Panc1 (cell line): ENCODE measurements at regions not wholly inside any gene's neighbourhood (a gene's known extent, or its start where the extent isn't known, plus 50 kb on each side); places are given as distances from the start of the nearest gene placed in this dataset.

Experiments
- CTCF ChIP-seq: fragments of 450-650 bp; IDR thresholded peaks from 2 replicates; pipeline ENCODE4 v1.5.1; 2017; ENCODE audit warnings: mild to moderate bottlenecking
- POLR2AphosphoS5 ChIP-seq: IDR thresholded peaks from 2 replicates; pipeline ENCODE4 v1.6.1; 2012; ENCODE audit warnings: mild to moderate bottlenecking, low read depth, low read length, moderate library complexity
- SIN3A ChIP-seq: IDR thresholded peaks from 2 replicates; pipeline ENCODE4 v1.6.1; 2012; ENCODE audit warnings: low read depth, mild to moderate bottlenecking, low read length, moderate library complexity, borderline replicate concordance; ENCODE audit not compliant: insufficient read depth
- TCF7L2 ChIP-seq: IDR thresholded peaks from 2 replicates; pipeline ENCODE4 v1.6.1; 2011; ENCODE audit warnings: mild to moderate bottlenecking, low read depth, low read length, inconsistent platforms
- TF ChIP-seq, protein P1 (sequence below), 2 experiments: IDR thresholded peaks; 2 replicates each; pipeline ENCODE4 v1.6.1; 2011 to 2012; ENCODE audit warnings: low read depth in 2 of 2, control low read depth in 1 of 2, low read length in 1 of 2, mild to moderate bottlenecking in 1 of 2, moderate library complexity in 1 of 2; ENCODE audit not compliant: insufficient read depth in 1 of 2

- TF ChIP-seq POLR2AphosphoS5 (no peak), CTCF (no peak), SIN3A (no peak), TCF7L2 (no peak)
- TF ChIP-seq, protein P1, sequence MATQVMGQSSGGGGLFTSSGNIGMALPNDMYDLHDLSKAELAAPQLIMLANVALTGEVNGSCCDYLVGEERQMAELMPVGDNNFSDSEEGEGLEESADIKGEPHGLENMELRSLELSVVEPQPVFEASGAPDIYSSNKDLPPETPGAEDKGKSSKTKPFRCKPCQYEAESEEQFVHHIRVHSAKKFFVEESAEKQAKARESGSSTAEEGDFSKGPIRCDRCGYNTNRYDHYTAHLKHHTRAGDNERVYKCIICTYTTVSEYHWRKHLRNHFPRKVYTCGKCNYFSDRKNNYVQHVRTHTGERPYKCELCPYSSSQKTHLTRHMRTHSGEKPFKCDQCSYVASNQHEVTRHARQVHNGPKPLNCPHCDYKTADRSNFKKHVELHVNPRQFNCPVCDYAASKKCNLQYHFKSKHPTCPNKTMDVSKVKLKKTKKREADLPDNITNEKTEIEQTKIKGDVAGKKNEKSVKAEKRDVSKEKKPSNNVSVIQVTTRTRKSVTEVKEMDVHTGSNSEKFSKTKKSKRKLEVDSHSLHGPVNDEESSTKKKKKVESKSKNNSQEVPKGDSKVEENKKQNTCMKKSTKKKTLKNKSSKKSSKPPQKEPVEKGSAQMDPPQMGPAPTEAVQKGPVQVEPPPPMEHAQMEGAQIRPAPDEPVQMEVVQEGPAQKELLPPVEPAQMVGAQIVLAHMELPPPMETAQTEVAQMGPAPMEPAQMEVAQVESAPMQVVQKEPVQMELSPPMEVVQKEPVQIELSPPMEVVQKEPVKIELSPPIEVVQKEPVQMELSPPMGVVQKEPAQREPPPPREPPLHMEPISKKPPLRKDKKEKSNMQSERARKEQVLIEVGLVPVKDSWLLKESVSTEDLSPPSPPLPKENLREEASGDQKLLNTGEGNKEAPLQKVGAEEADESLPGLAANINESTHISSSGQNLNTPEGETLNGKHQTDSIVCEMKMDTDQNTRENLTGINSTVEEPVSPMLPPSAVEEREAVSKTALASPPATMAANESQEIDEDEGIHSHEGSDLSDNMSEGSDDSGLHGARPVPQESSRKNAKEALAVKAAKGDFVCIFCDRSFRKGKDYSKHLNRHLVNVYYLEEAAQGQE (IDR thresholded peaks at IDR 0.05; ENCODE audit: insufficient read depth in 1 of 2, low read depth in 2 of 2, low read length in 1 of 2): no peak
Measured at GRCh38 chr9:17986595-17986994, 407.7 kb downstream of the SH3GL2 start.
